ENCODE measurements at regions not wholly inside any gene's neighbourhood (a gene's known extent, or its start where the extent isn't known, plus 50 kb on each side); places are given as distances from the start of the nearest gene placed in this dataset.

DNA sequence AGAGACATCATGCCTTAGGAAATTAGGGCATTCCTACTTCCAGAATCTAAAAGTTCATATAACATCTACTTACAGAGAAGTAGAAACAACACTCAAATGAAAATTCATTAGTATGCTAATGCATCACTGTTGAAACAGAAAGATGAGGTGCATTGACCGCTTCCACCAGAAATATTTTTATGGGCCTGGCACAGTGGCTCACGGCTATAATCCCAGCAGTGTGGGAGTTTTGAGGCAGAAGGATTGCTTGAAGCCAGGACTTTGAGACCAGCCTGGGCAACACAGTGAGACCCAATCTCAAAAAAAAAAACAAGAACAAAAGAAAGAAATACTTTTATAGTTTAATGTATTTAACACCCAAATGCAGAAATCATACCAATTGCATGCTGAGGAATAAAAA is 220.9 kb downstream of the SKIDA1 start:
- no peak overlapping the region for H3K27ac Mint-ChIP-seq
- H3K4me3 Mint-ChIP-seq: no peak overlapping the region
- H3K4me1 Mint-ChIP-seq (ENCODE audit: low read depth): no peaks in the 10 kb centered on the region
- no peaks in the 10 kb centered on the region for H3K36me3 Mint-ChIP-seq (ENCODE audit: low read depth)
- no peaks in the 10 kb centered on the region for H3K27me3 Mint-ChIP-seq
- no peaks in the 10 kb centered on the region for H3K9me3 Mint-ChIP-seq

DNA sequence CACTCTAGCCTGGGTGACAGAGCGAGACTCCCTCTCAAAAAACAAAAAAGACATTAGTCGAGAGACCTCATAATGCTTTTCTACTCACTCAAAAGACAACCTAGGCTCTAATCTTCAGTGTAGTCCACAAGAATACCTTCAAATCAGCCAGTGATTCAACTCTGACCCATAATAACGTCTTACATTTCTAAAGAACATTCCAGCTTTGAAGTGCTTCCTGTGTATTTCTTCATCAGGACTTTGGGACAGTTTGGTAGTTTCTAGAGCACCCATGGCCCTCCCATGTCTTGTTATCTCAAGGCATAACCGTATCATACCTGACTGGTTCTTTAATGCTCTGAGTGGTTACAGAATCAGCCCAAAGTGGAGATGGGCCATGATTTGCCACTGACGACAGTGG is 221.3 kb downstream of the SKIDA1 start:
- Mint-ChIP-seq H3K27me3 (no peaks in the 10 kb centered on the region), H3K4me3 (no peak overlapping the region), H3K9me3 (no peaks in the 10 kb centered on the region), H3K4me1 (ENCODE audit: low read depth) (no peaks in the 10 kb centered on the region), H3K27ac (no peak overlapping the region), H3K36me3 (ENCODE audit: low read depth) (no peaks in the 10 kb centered on the region)

DNA sequence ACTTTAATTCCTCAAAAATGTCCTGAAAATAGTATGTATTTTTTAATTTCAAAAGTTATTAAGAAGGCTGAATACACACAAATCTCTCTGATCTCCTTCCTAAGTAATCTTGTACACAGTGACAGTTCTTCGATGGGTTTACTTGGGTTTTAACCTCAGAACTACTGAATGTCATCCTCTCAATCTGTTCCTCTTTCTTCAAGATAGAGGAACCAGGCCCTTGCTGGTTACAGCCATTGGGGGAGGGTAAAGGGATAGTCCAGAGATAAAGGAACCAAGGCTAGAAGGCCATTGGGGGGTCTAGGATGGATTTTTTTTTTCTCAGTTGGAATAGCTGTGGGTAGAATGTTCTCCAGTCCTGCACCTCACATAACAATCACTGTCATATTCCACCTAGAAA is 224.9 kb downstream of the SKIDA1 start:
- H3K9me3 Mint-ChIP-seq: no peaks in the 10 kb centered on the region
- H3K27ac Mint-ChIP-seq: no peak overlapping the region
- H3K36me3 Mint-ChIP-seq (ENCODE audit: low read depth): no peaks in the 10 kb centered on the region
- H3K4me3 Mint-ChIP-seq: no peak overlapping the region
- peaks cover 2% of the 10 kb centered on the region for H3K27me3 Mint-ChIP-seq
- no peaks in the 10 kb centered on the region for H3K4me1 Mint-ChIP-seq (ENCODE audit: low read depth)

DNA sequence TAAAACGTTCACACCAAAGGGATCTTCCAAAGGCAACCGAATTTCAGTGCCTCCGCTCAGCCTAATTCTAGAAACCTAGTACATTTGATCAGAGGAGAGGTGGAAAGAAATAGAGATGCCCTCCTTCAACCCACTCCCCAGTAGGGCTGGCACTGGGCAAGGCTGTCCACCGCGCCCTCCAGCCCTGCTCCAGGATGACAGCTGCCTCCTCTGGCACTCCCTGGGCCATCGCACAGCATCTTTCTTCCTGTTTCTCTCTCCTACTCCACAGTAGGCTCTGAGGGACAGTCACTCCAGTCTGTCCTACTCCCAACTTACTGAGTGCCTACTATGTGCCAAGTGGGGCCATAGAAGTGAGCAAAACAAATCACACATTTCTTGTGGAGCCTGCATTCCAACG is 226.2 kb downstream of the SKIDA1 start:
- Mint-ChIP-seq H3K9me3 (no peaks in the 10 kb centered on the region), H3K36me3 (ENCODE audit: low read depth) (no peaks in the 10 kb centered on the region), H3K4me3 (no peak overlapping the region), H3K27me3 (peaks cover 9% of the 10 kb centered on the region), H3K4me1 (ENCODE audit: low read depth) (no peaks in the 10 kb centered on the region), H3K27ac (no peak overlapping the region)

DNA sequence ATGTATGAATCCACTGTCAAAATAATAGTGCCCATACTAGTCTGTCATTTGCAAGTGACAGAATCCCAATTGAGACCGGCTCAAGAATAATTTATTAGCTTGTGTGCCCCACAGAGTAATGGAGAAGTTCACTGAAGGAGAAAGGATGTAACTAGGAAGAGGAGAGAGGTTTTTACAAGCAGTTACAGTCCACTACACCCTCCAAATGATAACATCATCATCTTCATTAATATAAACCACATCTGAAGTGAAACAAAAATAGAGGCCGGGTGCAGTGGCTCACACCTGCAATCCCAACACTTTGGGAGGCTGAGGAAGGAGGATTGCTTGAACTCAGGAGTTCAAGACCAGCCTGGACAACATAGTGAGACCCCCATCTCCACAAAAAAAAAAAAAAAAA is 226.8 kb downstream of the SKIDA1 start:
- H3K36me3 Mint-ChIP-seq (ENCODE audit: low read depth): no peaks in the 10 kb centered on the region
- no peak overlapping the region for H3K4me3 Mint-ChIP-seq
- no peaks in the 10 kb centered on the region for H3K9me3 Mint-ChIP-seq
- no peaks in the 10 kb centered on the region for H3K4me1 Mint-ChIP-seq (ENCODE audit: low read depth)
- H3K27ac Mint-ChIP-seq: no peak overlapping the region
- peaks cover 15% of the 10 kb centered on the region for H3K27me3 Mint-ChIP-seq

DNA sequence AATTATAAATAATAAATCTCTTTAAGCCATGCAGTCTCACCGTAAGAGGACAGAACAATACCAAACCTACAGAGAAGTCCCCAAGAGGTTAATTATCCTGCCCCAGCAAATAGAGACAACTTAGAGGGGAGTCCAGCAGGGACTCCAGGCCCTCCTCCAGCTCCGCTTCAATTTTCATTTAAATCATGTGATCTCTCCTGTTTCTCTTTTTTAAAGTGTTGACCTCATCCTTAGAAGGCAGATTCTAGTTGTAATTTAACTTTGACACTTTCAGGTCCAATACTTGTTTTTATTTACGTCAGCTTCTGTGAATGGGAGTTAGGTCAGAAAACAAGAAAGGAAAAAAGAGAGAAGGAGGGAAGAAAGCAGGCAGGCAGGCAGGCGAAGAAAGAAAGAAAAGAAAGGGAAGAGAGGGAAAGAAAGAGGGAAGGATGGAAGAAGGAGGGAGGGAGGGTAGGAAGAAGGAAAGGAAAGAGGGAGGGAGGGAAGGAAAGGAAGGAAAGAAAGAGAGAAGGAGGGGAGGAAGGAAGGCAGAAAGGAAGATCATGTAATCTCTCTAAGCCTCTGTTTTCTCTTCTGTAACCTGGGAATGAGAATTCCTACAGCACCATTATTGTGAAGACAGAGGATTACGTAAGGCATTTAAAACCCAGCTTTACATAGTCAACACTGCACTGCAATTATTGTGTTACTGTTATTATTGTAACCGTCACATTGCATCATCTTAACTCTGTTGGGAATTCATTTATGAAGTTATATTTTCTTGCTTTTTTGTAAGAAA is 227.7 kb downstream of the SKIDA1 start:
- Mint-ChIP-seq H3K27me3 (peaks cover 24% of the 10 kb centered on the region), H3K27ac (no peak overlapping the region), H3K9me3 (no peaks in the 10 kb centered on the region), H3K4me3 (no peak overlapping the region), H3K4me1 (ENCODE audit: low read depth) (peaks cover under 1% of the 10 kb centered on the region), H3K36me3 (ENCODE audit: low read depth) (no peaks in the 10 kb centered on the region)

DNA sequence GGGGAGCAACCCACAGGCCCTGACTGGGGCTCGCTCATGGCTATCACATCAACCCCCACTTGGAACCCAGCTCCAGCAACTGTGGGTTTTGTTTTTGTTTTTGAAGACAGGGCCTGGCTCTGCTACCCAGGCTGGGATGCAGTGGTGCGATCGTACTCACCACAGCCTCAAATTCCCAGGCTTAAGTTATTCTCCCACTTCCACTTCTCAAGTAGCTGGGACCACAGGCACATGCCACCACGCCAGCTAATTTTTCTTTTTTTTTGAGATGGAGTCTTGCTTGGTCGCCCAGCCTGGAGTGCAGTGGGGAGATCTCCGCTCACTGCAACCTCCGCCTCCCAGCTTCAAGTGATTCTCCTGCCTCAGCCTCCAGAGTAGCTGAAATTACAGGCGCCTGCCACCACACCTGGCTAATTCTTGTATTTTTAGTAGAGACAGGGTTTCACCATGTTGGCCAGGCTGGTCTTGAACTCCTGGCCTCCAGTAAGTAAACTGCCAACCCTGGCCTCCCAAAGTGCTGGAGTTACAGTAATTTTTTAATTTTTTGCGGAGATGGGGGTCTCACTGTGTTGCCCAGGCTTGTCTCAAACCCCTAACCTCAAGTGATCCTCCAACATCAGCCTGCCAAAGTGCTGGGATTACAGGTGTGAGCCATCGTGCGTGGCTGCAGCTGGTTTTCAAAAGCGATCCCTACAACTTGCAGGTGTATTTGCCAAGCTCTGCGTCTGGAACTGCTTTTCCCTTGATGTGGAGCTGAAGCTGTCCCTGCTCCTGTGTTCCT is 228.7 kb downstream of the SKIDA1 start:
- H3K4me1 Mint-ChIP-seq (ENCODE audit: low read depth): peaks cover 3% of the 10 kb centered on the region
- H3K27me3 Mint-ChIP-seq: peaks cover 27% of the 10 kb centered on the region
- no peak overlapping the region for H3K4me3 Mint-ChIP-seq
- H3K9me3 Mint-ChIP-seq: no peaks in the 10 kb centered on the region
- H3K36me3 Mint-ChIP-seq (ENCODE audit: low read depth): no peaks in the 10 kb centered on the region
- H3K27ac Mint-ChIP-seq: no peak overlapping the region

DNA sequence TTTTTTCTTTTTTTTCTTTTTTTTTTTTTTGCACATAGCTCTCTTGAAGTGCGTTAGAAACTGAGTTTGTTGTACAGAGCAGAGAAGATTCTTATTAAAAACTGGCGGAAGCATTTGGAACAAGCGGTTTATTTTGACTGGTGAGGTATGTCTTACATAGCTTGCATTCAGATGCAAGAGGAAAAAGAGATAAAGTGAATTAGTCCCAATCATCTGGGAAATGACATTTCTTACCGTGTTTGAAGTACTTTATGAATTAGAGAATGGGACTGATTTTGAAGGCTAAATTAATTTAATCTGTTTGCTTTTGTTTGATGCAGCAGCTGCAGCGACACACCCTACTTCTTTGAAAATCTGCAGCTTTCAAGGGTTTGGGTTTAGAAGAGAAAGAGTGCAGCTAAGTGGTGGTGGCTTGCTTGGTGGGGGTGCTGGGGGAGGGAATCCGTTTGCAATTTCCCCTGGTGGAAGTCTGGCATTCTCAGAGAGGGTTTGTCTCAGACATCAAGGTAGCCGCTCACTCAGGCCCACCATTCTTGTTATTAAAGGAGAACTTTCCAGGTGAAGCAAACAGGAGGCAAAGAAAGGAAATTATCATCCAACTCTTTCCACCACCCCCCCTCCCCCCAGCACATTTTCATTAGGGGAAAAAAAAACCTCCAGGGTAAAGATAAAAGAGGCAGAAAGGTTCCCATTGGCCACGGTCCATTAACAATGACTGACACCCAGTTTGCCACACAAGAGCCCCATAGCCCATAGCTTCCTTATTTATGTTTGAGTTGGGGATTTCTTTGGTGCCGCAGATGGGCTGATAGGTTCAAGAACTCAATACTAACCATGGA is 231.7 kb downstream of the SKIDA1 start:
- no peaks in the 10 kb centered on the region for H3K36me3 Mint-ChIP-seq (ENCODE audit: low read depth)
- H3K4me3 Mint-ChIP-seq: no peak overlapping the region
- H3K4me1 Mint-ChIP-seq (ENCODE audit: low read depth): peaks cover 3% of the 10 kb centered on the region
- H3K9me3 Mint-ChIP-seq: no peaks in the 10 kb centered on the region
- no peak overlapping the region for H3K27ac Mint-ChIP-seq
- H3K27me3 Mint-ChIP-seq: peaks cover 32% of the 10 kb centered on the region

DNA sequence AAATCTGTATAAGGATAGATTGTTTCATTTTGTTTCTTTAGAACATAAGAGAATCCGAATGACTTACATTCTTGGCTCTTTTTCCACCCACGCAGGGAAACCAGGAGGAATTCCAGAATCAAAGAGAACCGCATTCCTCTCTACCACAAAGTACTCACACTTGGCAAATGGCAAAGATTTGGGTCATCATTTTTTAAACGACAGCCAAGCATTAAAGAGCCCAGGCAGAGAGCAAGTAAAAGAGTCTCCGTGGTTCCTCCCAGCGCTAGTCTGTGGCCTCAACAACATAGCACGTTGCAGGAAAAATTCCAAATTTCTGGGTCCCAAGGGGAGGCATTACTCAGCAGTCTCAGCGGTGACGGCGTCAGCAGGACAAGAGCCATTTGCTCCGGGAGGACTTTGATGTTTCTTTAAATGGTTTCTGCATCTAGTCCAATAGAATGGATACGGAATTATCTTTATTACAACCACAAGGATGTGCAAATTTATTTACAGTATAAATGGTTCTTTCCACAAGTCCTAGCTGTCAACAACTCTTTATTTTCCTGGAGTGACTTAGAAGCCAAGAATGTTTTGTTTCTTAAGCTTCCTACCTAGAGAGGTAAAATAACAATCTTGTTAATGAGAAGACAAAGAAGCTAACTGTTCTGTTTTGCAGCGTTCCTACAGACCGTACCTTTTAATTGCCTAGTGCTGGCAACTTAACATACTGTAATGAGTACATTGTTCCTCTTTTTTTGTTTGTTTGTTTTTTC is 232.5 kb downstream of the SKIDA1 start:
- Mint-ChIP-seq H3K27ac (no peak overlapping the region), H3K4me1 (ENCODE audit: low read depth) (peaks cover 3% of the 10 kb centered on the region), H3K27me3 (peaks cover 32% of the 10 kb centered on the region), H3K36me3 (ENCODE audit: low read depth) (no peaks in the 10 kb centered on the region), H3K4me3 (no peak overlapping the region), H3K9me3 (no peaks in the 10 kb centered on the region)

DNA sequence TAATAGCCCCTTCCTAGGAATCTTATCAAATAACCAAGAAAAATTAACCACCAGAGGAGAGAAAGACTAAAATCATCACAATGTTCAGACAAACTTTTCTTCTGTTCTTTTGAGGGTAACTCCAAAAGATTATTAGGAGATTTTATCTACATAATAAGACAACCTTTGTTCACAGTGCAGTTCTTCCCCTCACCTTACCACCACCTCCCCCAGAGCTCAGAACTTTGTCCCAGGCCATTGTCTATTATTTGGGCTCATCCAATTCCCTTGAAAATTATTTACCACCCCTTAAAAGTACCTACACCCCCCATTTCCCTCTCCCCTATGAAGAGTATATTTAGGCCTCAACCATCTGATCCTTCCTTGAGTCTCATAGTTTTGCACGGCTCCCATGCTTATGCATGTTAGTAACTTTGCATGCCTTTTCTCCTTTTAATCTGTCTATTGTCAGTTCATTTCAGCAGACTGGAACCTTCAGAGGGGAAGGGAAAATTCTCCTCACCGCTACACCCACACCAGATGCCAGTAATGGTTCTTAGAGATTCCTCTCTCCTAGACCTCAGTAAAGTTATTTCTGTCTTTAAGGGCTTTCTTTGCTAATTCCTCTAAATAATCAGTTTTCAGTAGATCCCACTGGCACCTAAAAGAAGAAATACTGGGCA is 234.9 kb downstream of the SKIDA1 start:
- Mint-ChIP-seq H3K27ac (no peak overlapping the region), H3K4me1 (ENCODE audit: low read depth) (peaks cover 3% of the 10 kb centered on the region), H3K4me3 (no peak overlapping the region), H3K9me3 (no peaks in the 10 kb centered on the region), H3K27me3 (peaks cover 34% of the 10 kb centered on the region), H3K36me3 (ENCODE audit: low read depth) (no peaks in the 10 kb centered on the region)

DNA sequence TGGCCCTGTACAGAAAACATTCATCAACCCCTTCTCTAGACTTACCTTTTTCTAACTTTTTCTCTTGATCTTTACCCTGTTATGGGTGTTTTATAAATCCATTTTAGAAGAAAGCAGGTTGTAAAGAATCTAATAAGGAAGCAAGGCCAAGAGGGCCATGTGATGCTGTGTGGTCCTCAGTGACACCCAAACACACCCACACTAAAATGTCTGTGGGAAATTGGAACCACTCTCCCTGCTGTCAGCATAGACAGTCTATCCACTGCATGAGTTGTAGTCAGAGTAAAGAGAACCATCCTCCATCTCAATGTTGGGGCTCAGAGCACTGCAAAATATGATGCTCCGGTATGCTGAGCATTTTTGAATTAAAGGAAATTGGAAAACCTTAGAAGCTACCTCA is 235.5 kb downstream of the SKIDA1 start:
- no peak overlapping the region for H3K4me3 Mint-ChIP-seq
- no peaks in the 10 kb centered on the region for H3K36me3 Mint-ChIP-seq (ENCODE audit: low read depth)
- H3K9me3 Mint-ChIP-seq: no peaks in the 10 kb centered on the region
- no peak overlapping the region for H3K27ac Mint-ChIP-seq
- H3K27me3 Mint-ChIP-seq: peaks cover 32% of the 10 kb centered on the region
- peaks cover 3% of the 10 kb centered on the region for H3K4me1 Mint-ChIP-seq (ENCODE audit: low read depth)

DNA sequence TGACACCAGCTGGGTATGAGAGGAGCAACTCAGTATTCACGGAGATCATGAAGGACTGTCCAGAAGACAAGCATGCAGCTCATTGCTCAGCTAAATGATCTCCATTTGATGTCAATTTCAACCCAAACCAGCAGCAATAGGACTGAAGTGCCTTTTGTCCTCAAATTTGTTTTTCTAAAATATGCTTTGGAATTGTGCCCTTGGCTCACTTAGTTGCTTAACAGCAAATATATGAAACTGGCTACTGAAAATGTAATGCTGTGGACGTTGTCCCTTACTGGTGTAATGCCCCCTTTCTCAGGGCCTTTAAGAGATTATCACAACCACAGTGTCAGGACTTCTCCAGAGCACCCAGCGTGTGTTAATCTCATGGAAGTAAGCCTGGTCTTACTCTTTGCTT is 236.2 kb downstream of the SKIDA1 start:
- Mint-ChIP-seq H3K4me3 (no peak overlapping the region), H3K4me1 (ENCODE audit: low read depth) (peaks cover 3% of the 10 kb centered on the region), H3K27ac (no peak overlapping the region), H3K27me3 (peaks cover 28% of the 10 kb centered on the region), H3K36me3 (ENCODE audit: low read depth) (no peaks in the 10 kb centered on the region), H3K9me3 (no peaks in the 10 kb centered on the region)

DNA sequence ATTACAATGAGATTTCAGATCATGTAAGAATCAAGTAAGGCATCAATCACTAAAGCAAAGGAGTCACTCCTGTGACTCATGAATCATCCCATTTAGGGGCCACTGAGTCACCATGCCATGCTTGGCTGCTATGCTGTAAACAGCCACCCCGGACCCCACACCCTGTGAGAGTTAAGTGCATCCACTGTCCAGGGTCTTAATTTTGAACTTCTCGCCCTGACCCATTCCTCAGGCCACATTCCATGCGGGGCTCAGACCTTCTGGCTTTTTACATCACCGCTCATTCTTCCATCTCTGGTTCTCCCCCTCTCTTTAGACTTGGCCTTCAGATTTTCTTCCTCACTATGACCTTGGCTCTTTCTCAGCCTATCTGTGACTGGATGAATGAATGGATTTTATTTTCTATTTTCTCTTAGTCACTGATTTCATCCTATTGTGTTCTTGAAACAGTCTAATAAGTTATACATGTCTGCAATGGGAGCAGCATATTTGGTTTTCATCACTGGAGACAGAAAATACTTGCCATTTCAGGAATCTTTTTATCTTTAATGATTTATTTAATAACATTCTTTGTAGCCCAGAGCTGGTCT is 239.6 kb downstream of the SKIDA1 start:
- Mint-ChIP-seq H3K4me3 (no peak overlapping the region), H3K27ac (no peak overlapping the region), H3K36me3 (ENCODE audit: low read depth) (no peaks in the 10 kb centered on the region), H3K9me3 (no peaks in the 10 kb centered on the region), H3K4me1 (ENCODE audit: low read depth) (no peaks in the 10 kb centered on the region), H3K27me3 (peaks cover 10% of the 10 kb centered on the region)

DNA sequence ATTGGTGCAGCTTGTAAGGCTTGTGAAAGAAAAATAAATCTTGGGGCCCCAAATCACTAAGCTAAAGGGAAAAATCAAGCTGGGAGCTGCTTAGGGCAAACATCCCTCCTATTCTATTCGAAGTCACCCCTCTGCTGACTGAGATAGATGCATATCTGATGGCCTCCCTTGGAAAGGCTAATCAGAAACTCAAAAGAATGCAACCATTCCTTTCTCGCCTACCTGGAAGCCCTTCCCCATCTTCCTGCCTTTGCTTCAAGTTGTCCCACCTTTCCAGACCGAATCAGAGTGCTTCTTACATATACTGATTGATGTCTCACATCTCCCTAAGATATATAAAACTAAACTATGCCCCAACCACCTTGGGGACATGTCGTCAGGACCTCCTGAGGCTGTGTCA is 240.3 kb downstream of the SKIDA1 start:
- Mint-ChIP-seq H3K36me3 (ENCODE audit: low read depth) (no peaks in the 10 kb centered on the region), H3K27ac (no peak overlapping the region), H3K4me3 (no peak overlapping the region), H3K9me3 (no peaks in the 10 kb centered on the region), H3K4me1 (ENCODE audit: low read depth) (no peaks in the 10 kb centered on the region), H3K27me3 (peaks cover 6% of the 10 kb centered on the region)
